SJCRH30 (cell line): ENCODE measurements at regions not wholly inside any gene's neighbourhood (a gene's known extent, or its start where the extent isn't known, plus 50 kb on each side); places are given as distances from the start of the nearest gene placed in this dataset.
"Not testable (repeated sequence)": the region's sequence is repeated elsewhere in the genome, so short reads cannot be mapped to it uniquely, and the experiment has no call there.

Experiments
- DNase-seq, 2 experiments: peaks; one replicate each; pipeline ENCODE4 v3.0.0-alpha.2; 2015 to 2020
- H3K27ac ChIP-seq: fragments of 250-450 bp; sonication (Bioruptor Pico); 2 replicates; pipeline ENCODE4 v1.5.1; 2020; ENCODE audit warnings: mild to moderate bottlenecking, moderate library complexity
- H3K27me3 ChIP-seq: fragments of 250-450 bp; sonication (Bioruptor Pico); 2 replicates; pipeline ENCODE4 v1.5.1; 2020; ENCODE audit warnings: mild to moderate bottlenecking, moderate library complexity
- H3K36me3 ChIP-seq: fragments of 250-450 bp; sonication (Bioruptor Pico); 2 replicates; pipeline ENCODE4 v1.5.1; 2020; ENCODE audit warnings: mild to moderate bottlenecking, moderate library complexity
- H3K4me1 ChIP-seq: fragments of 250-450 bp; sonication (Bioruptor Pico); 2 replicates; pipeline ENCODE4 v1.5.1; 2020; ENCODE audit warnings: mild to moderate bottlenecking, moderate library complexity
- H3K4me3 ChIP-seq: fragments of 250-450 bp; sonication (Bioruptor Pico); 2 replicates; pipeline ENCODE4 v1.5.1; 2020; ENCODE audit warnings: mild to moderate bottlenecking, moderate library complexity
- H3K9me3 ChIP-seq: fragments of 250-450 bp; sonication (Bioruptor Pico); replicated peaks from 2 replicates; pipeline ENCODE4 v1.5.1; 2020; ENCODE audit warnings: mild to moderate bottlenecking, moderate library complexity

DNA sequence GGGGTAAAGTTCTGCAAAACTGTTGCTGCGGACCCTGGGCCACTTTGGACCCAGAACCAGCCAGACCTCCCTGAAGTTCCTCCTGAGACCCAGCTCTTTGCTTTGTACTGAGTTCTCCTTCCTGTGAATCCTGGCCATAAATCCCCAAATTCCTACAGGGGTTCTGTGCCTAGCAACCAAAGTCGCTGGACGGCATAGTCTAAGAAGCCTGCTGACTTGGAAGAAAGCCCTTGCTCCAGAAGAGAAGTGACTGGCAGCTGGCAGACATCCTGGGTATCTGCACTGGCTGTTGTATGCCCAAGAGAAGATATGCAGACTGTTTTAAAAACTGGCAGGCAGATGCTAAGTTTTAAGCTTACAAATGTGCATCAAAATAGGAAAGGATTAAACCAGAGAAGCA, 99.9 kb upstream of the SLC24A4 start:
- Histone ChIP-seq H3K27ac (no peak overlapping the region), H3K27me3 (no peaks in the 10 kb centered on the region), H3K4me1 (no peaks in the 10 kb centered on the region), H3K4me3 (no peak overlapping the region), H3K36me3 (no peaks in the 10 kb centered on the region), H3K9me3 (no peaks in the 10 kb centered on the region)
- DNase-seq = no peak

DNA sequence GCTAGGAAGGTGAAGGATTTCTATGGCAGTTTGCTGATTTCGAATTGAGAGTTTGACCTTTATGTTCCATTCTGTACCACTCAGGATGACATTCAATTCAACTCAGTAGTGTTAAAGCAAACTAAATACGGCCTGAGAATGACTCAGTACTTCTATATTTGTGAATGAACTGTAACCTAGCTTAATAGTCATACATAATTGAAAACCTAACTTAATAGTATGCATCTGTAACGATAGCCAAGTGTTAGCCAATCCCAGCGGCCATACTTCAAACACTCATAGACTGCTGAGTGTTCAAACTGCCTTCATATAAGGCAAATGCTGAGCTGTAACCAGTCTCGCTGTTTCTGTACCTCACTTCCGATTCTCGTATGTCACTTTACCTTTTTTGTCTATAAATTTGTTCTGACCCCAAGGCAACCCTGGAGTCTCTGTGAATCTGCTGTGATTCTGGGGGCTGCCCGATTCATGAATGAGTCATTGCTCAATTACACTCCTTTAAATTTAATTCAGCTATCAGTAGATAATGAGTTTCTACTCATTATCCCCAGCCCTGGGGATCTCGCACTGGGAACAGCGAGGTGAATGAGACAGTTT, 98.5 kb upstream of the SLC24A4 start:
- no peaks in the 10 kb centered on the region for H3K9me3 ChIP-seq
- no peak overlapping the region for H3K4me3 ChIP-seq
- no peaks in the 10 kb centered on the region for H3K4me1 ChIP-seq
- H3K27ac ChIP-seq = no peak overlapping the region
- no peak for DNase-seq
- H3K36me3 ChIP-seq = no peaks in the 10 kb centered on the region
- no peaks in the 10 kb centered on the region for H3K27me3 ChIP-seq

DNA sequence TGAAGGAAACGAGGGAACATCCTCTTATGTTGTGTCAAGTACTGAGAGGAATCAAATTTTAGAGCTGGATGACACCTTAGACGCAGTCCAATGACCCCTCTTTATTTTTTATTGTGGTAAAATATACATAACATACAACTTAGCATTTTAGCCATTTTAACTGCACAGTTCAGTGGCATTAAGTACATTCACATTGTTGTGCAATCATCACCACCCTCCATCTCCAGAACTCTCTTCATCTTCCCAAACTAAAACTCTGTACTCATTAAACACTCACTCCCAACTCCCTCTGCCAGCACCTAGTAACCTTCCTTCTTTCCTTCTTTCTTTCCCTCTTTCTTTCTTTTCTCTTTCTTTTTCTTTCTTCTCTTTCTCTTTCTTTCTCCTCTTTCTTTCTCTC, 97.2 kb upstream of the SLC24A4 start:
- H3K4me3 ChIP-seq = no peak overlapping the region
- H3K27me3 ChIP-seq = no peaks in the 10 kb centered on the region
- no peaks in the 10 kb centered on the region for H3K4me1 ChIP-seq
- no peaks in the 10 kb centered on the region for H3K36me3 ChIP-seq
- no peak for DNase-seq
- H3K9me3 ChIP-seq = no peaks in the 10 kb centered on the region
- H3K27ac ChIP-seq = no peak overlapping the region

DNA sequence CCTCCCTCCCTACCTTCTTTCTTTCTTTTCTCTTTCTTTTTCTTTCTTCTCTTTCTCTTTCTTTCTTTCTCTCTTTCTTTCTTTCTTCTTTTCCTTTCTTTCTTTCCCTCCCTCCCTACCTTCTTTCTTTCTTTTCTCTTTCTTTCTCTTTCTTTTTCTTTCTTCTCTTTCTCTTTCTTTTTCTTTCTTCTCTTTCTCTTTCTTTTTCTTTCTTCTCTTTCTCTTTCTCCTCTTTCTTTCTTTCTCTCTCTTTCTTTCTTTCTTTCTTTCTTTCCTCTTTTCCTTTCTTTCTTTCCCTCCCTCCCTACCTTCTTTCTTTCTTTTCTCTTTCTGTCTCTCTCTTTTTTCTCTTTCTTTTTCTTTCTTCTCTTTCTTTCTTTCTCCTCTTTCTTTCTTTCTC, 96.8 kb upstream of the SLC24A4 start:
- not testable (repeated sequence) for H3K27me3 ChIP-seq, H3K36me3 ChIP-seq, H3K9me3 ChIP-seq, H3K4me1 ChIP-seq, DNase-seq, H3K27ac ChIP-seq, H3K4me3 ChIP-seq

DNA sequence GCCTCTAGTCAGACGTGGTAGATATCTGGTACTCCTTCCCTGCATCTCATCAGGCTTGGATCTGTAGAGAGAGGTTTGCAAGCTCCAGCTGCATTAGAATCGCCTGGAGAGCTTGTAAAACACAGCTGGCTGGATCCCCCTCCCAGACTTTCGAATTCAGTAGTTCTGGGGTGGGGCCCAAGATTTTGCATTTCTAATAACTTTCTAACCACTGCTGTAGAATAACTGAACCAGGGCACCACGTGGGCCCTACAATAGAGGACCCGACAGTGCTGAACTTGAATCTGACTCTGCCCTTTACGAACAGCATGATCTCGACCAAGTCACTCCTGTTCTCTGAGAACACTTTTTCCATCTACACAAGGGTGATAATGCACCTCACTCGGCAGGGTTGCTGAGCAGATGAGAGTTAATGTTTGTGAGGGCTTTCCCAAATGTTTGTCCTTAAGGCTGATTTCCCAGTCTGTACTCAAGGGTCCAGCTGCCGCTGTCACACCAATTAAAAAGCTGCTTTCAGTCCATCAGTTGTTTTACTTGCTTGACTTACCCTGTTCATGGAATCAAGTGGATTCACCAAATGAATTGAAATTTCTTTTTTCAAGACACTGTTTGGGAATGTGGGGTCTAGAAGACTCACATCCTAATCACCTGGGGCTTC, 86.6 kb upstream of the SLC24A4 start:
- H3K9me3 ChIP-seq = no peaks in the 10 kb centered on the region
- H3K27me3 ChIP-seq = no peaks in the 10 kb centered on the region
- no peak overlapping the region for H3K4me3 ChIP-seq
- peak in 1 of 2 experiments; percentile 22 for DNase-seq
- no peaks in the 10 kb centered on the region for H3K4me1 ChIP-seq
- H3K36me3 ChIP-seq = no peaks in the 10 kb centered on the region
- no peak overlapping the region for H3K27ac ChIP-seq

DNA sequence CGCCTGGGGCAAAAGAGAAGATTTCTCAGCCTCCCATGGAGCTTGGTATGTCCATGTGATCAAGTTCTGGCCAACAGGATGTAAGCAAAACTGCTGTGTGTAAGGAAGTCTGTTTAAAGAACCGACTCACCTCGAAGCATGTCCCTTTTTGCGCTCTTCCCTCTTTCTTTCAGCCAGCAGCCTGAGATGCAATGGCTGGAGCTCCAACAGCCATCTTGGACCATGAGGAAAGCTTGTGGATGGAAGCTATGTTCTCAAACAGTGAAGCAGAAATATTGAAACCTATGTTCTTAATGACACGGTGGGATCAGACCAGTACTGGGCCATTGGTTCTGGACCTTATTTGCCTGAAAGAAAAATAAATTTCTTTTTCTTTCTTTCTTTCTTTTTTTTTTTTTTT, 82.3 kb upstream of the SLC24A4 start:
- H3K27me3 ChIP-seq = no peaks in the 10 kb centered on the region
- no peak overlapping the region for H3K4me3 ChIP-seq
- H3K4me1 ChIP-seq = no peaks in the 10 kb centered on the region
- no peak overlapping the region for H3K27ac ChIP-seq
- no peaks in the 10 kb centered on the region for H3K9me3 ChIP-seq
- no peak for DNase-seq
- no peaks in the 10 kb centered on the region for H3K36me3 ChIP-seq

DNA sequence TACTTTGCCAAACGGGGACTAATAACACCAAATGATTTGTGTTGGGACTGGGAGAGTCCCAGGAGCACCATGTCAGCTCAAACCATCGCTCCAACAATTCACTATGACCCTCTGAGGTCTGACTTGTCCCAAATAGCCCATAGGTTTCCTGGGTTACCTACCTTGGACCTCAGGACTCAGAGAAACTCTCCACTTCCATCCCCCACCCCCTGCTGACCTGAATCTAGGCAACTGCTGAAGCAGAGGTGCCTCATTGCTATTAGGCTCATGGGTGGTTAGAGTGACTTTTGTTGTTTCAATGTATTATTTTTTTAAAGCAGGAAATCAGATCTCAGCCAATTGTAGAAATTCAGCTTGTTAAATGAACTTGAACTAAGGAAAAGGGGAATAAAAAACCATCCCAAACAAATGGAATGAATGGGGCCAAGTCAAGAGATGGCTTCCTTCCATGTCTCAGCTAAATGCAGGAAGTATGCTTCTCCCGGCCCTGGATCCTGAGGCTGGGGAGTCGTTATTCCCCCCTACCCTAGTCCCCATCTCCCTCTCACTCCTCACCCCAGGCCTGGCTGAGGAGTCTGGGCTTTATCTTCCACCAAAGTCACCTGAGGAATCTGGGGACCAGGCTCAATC, 80.9 kb upstream of the SLC24A4 start:
- DNase-seq = no peak
- H3K9me3 ChIP-seq = no peaks in the 10 kb centered on the region
- no peaks in the 10 kb centered on the region for H3K4me1 ChIP-seq
- H3K27ac ChIP-seq = no peak overlapping the region
- H3K27me3 ChIP-seq = no peaks in the 10 kb centered on the region
- H3K36me3 ChIP-seq = no peaks in the 10 kb centered on the region
- no peak overlapping the region for H3K4me3 ChIP-seq

DNA sequence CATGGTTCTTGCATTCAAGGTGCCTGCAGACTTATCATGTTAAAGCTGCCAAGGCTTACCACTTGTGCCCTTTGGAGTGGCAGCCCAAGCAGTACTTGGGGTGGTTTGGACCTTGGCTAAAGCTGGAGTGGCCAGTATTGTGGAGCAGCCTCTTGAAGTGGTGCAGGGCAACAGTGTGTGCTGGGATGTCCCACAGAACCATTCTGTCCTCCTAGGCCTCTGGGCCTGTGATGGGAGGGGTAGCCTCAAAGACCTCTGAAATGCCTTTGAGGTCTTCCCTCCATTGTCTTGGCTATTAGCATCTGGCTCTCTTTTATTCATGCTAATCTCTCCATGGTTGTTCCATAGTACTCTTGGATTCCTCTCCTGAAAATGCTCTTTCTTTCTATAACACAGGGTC, 78.2 kb upstream of the SLC24A4 start:
- DNase-seq = no peak
- no peak overlapping the region for H3K27ac ChIP-seq
- H3K4me1 ChIP-seq = no peaks in the 10 kb centered on the region
- H3K36me3 ChIP-seq = no peaks in the 10 kb centered on the region
- H3K9me3 ChIP-seq = no peaks in the 10 kb centered on the region
- H3K4me3 ChIP-seq = no peak overlapping the region
- H3K27me3 ChIP-seq = no peaks in the 10 kb centered on the region

DNA sequence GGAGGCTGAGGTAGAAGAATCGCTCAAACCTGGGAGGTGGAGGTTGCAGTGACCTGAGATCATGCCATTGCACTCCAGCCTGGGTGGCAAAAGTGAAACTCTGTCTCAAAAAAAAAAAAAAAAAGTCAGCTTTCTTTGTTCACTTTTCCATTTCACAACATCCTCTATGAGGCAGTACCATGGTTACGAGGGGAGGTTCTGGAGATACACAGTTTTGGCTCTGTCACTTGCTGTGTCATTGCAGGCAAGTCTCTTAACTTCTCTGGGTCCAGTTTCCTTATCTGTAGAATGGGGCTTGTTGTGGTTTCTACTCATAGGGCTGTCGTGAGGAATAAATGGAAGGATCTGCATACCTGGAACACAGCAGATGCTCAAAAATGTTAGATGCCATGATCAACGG, 75.6 kb upstream of the SLC24A4 start:
- Histone ChIP-seq H3K27ac (no peak overlapping the region), H3K27me3 (no peaks in the 10 kb centered on the region), H3K9me3 (no peaks in the 10 kb centered on the region), H3K4me3 (no peak overlapping the region), H3K36me3 (no peaks in the 10 kb centered on the region), H3K4me1 (no peaks in the 10 kb centered on the region)
- DNase-seq = no peak

DNA sequence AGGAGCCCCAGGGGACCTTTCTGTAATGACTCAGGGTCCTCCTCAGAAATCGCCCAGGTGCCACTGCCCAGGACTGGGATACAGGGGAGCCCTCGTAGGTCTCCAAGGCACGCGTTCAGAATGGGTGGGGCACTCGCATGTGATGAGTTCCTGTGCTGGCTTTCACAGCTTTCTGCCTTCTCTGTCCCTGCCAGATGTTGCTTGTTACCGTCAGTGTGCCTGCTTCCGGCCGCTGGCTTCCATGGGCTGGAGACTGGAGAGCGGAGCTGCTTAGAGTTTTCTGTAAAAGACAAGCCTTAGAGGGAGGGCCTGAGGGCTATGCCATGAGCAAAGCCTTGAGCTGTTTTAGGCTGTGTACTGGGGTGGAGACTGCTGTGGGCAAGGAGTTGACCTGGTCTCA, 75.0 kb upstream of the SLC24A4 start:
- H3K27ac ChIP-seq = no peak overlapping the region
- no peaks in the 10 kb centered on the region for H3K36me3 ChIP-seq
- no peak overlapping the region for H3K4me3 ChIP-seq
- no peaks in the 10 kb centered on the region for H3K27me3 ChIP-seq
- DNase-seq = no peak
- no peaks in the 10 kb centered on the region for H3K9me3 ChIP-seq
- H3K4me1 ChIP-seq = no peaks in the 10 kb centered on the region

DNA sequence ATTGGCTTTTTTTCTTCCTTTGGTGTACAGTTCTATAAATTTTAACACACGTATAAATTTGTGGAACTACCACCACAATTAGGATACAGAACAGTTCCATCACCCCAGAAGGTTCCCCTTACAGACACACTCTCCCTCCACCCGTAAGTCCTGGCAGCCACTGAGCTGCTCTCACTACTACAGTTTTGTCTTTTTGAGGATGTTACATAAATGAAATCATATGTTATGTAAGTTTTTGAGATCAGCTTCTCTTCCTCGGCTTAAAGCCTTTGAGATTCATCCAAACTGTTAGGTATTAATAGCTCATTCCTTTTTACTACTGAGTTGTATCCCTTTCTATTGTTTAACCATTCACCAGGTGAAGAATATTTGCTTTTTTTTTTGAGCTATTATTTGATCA, 74.3 kb upstream of the SLC24A4 start:
- DNase-seq = no peak
- H3K9me3 ChIP-seq = no peaks in the 10 kb centered on the region

DNA sequence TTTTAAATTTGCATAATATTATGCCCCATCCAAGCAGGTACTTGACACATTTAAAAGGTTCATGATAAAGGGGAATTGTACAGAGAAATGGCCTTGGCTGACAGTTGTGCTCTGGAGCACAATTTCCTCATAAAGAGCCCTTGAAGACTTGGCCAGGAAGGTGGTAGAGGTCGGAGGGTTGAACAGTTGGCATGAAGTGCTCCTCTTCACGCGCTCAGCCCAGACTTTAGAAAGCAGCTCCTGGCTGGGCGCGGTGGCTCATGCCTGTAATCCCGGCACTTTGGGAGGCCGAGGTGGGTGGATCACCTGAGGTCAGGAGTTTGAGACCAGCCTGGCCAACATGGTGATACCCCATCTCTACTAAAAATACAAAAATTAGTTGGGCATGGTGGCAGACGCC, 72.6 kb upstream of the SLC24A4 start:
- H3K4me1 ChIP-seq, DNase-seq, H3K4me3 ChIP-seq, H3K9me3 ChIP-seq, H3K27ac ChIP-seq, H3K27me3 ChIP-seq, H3K36me3 ChIP-seq: not testable (repeated sequence)

More for the DNA sequence above, 74.3 kb upstream of the SLC24A4 start:
- no peak overlapping the region for H3K27ac ChIP-seq
- H3K4me1 ChIP-seq = no peaks in the 10 kb centered on the region
- no peaks in the 10 kb centered on the region for H3K36me3 ChIP-seq
- H3K4me3 ChIP-seq = no peak overlapping the region
- no peaks in the 10 kb centered on the region for H3K27me3 ChIP-seq

DNA sequence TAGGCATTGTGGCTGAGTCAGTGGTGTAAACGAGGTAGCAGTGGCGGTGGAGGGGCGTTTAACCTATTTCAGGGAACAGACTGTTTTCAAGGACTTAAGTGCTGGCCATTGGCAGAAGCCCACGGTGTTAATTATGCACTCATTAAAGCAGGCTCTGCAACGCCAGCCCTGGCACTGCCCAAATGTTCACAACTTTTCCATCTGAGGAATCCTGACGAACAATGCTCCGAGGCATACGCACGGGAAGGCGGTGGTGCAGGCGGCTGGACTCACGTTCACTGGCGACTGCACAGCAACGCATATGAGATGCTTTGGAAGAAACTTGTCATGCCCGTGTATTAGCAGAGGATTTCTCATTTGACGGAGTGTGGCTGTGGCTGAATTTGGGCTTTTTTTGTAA, 70.6 kb upstream of the SLC24A4 start:
- Histone ChIP-seq H3K4me3 (no peak overlapping the region), H3K27me3 (no peaks in the 10 kb centered on the region), H3K27ac (no peak overlapping the region), H3K36me3 (no peaks in the 10 kb centered on the region), H3K4me1 (no peaks in the 10 kb centered on the region), H3K9me3 (no peaks in the 10 kb centered on the region)
- no peak for DNase-seq

DNA sequence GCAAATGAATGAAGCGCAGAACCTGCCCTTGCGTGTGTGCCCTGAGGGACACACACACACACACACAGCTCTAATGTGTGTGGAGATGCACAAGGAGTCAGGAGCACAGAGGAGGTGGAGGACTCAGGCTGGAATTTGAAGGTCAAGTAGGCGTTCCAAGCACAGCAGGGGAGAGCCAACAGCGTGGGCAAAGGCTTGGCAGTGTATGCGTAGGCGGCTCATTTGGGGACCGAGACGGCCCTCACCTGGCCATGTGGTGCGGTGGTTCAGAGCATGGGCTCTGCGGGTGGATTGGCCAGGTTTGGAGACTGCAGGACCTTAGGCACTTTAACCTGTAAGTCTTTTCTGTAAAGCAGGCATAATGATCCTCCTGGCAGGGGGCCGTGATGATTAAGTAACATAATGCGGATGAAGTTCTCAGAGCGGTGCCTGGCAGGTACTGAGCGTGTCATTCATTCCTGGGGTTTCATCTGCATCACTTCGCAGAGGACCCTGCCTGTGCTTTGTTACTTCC, 69.5 kb upstream of the SLC24A4 start:
- no peaks in the 10 kb centered on the region for H3K36me3 ChIP-seq

DNA sequence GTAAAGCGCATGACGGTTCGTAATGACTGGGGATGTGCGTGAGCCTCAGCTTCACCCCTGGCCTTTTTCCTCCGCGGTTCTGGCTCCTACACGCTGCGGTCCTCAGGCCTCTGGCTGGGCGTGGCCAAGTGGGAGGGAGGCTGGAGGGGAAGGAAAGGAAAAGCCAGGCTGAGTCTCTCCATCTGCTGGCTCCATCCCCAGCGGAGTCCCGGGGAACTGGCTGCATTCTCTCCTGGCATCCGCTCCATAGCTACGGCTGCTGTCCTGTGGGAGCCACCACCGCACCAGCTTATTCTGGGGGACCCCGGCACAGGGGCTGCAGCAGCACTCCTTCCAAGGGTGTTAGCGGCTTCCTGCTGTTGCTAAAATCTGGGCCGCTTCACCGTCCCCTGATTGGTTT, 68.2 kb upstream of the SLC24A4 start:
- Histone ChIP-seq H3K27me3 (no peaks in the 10 kb centered on the region), H3K27ac (no peak overlapping the region), H3K36me3 (no peaks in the 10 kb centered on the region), H3K9me3 (no peaks in the 10 kb centered on the region), H3K4me3 (no peak overlapping the region), H3K4me1 (no peaks in the 10 kb centered on the region)
- DNase-seq = no peak

More for the DNA sequence above, 69.5 kb upstream of the SLC24A4 start:
- Histone ChIP-seq H3K4me1 (no peaks in the 10 kb centered on the region), H3K27me3 (no peaks in the 10 kb centered on the region), H3K4me3 (no peak overlapping the region), H3K27ac (no peak overlapping the region), H3K9me3 (no peaks in the 10 kb centered on the region)
- no peak for DNase-seq

DNA sequence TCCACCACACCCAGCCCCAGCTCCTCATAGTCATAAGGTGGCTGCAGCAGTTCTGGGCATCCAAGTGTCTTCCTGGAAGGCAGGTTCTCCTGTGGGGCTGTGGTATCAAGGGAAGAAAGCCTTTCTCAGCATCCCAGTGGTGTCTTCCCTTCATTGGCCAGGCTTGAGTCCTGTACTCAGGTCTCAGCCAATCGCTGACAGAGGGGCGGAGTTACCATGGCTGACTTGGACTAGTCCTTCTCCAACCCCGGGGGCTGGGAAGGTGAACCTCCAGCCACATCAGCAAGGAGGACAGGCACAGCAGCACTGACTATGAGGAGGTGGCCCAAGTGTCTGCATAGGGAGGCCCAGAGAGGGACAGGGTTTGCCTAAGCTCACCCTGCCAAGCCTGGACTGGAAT, 64.0 kb upstream of the SLC24A4 start:
- H3K27ac ChIP-seq = no peak overlapping the region
- peak in 1 of 2 experiments; percentile 4 for DNase-seq
- no peaks in the 10 kb centered on the region for H3K36me3 ChIP-seq
- no peaks in the 10 kb centered on the region for H3K27me3 ChIP-seq
- H3K9me3 ChIP-seq = no peaks in the 10 kb centered on the region
- no peaks in the 10 kb centered on the region for H3K4me1 ChIP-seq
- H3K4me3 ChIP-seq = no peak overlapping the region
